Liver (tissue), 8 donors: ENCODE measurements at regions not wholly inside any gene's neighbourhood (a gene's known extent, or its start where the extent isn't known, plus 50 kb on each side); places are given as distances from the start of the nearest gene placed in this dataset.

Experiments used
- DNase-seq: peaks from one replicate; pipeline ENCODE4 v3.0.0-alpha.2; 2017; ENCODE audit warnings: low spot score
- H3K27ac ChIP-seq, 2 donors: one replicate each; pipeline ENCODE4 v1.7.0; 2013; ENCODE audit warnings: inconsistent platforms in 2 of 2, low read length in 2 of 2, control low read depth in 1 of 2, low read depth in 1 of 2, mild to moderate bottlenecking in 1 of 2
- H3K27me3 ChIP-seq, 4 donors: one replicate each; pipeline versions ENCODE4 v1.6.1 to v1.7.0; 2013; ENCODE audit warnings: low read length in 3 of 4, inconsistent platforms in 1 of 4, mild to moderate bottlenecking in 1 of 4, moderate library complexity in 1 of 4; ENCODE audit not compliant: control insufficient read depth in 4 of 4, insufficient read depth in 4 of 4
- H3K36me3 ChIP-seq, 4 donors: one replicate each; pipeline versions ENCODE4 v1.6.1 to v1.7.0; 2013; ENCODE audit warnings: low read length in 3 of 4, mild to moderate bottlenecking in 3 of 4, low read depth in 1 of 4, moderate library complexity in 1 of 4; ENCODE audit not compliant: control insufficient read depth in 4 of 4, insufficient read depth in 3 of 4
- H3K4me1 ChIP-seq, 4 donors: one replicate each; pipeline versions ENCODE4 v1.6.1 to v1.7.0; 2013; ENCODE audit warnings: low read length in 3 of 4, mild to moderate bottlenecking in 3 of 4, moderate library complexity in 1 of 4; ENCODE audit not compliant: control insufficient read depth in 4 of 4, insufficient read depth in 4 of 4
- H3K4me3 ChIP-seq, 3 donors: one replicate each; pipeline versions ENCODE4 v1.6.1 to v1.7.0; 2013; ENCODE audit warnings: low read length in 3 of 3, control low read depth in 1 of 3, low read depth in 1 of 3, mild to moderate bottlenecking in 1 of 3
- H3K9ac ChIP-seq, 2 donors: one replicate each; pipeline ENCODE4 v1.7.0; 2013; ENCODE audit warnings: low read length in 2 of 2, mild to moderate bottlenecking in 2 of 2, moderate library complexity in 2 of 2, control low read depth in 1 of 2, low read depth in 1 of 2
- H3K9me3 ChIP-seq, 4 donors: one replicate each; pipeline versions ENCODE4 v1.6.1 to v1.7.0; 2013; ENCODE audit warnings: low read length in 3 of 4; ENCODE audit not compliant: control insufficient read depth in 4 of 4
- ATF3 ChIP-seq: IDR thresholded peaks from 2 replicates; pipeline ENCODE4 v1.6.1; 2016; ENCODE audit warnings: antibody characterized with exemption
- CTCF ChIP-seq: fragments of 150-350 bp; IDR thresholded peaks from 2 replicates; pipeline ENCODE4 v1.5.1; 2017; ENCODE audit warnings: improper control_type of control experiment, low read depth, low read length; ENCODE audit not compliant: missing input control
- FOXA1 ChIP-seq: IDR thresholded peaks from 2 replicates; pipeline ENCODE4 v1.6.1; 2016; ENCODE audit warnings: antibody characterized with exemption
- GABPA ChIP-seq, 2 donors: IDR thresholded peaks in 1 of 2; conservative IDR thresholded peaks in 1 of 2; 2 replicates each; pipeline ENCODE4 v1.6.1; 2016; ENCODE audit warnings: antibody characterized with exemption in 2 of 2, mild to moderate bottlenecking in 1 of 2, moderate library complexity in 1 of 2
- HNF4A ChIP-seq, 2 donors: conservative IDR thresholded peaks; 2 replicates each; pipeline ENCODE4 v1.6.1; 2016; ENCODE audit warnings: antibody characterized with exemption in 2 of 2, mild to moderate bottlenecking in 2 of 2
- HNF4G ChIP-seq: IDR thresholded peaks from 2 replicates; pipeline ENCODE4 v1.6.1; 2016; ENCODE audit warnings: antibody characterized with exemption
- JUND ChIP-seq, 2 donors: IDR thresholded peaks; 2 replicates each; pipeline ENCODE4 v1.6.1; 2016; ENCODE audit warnings: antibody characterized with exemption in 2 of 2
- MAX ChIP-seq: IDR thresholded peaks from 2 replicates; pipeline ENCODE4 v1.6.1; 2016; ENCODE audit warnings: antibody characterized with exemption
- NR2F2 ChIP-seq: IDR thresholded peaks from 2 replicates; pipeline ENCODE4 v1.6.1; 2016; ENCODE audit warnings: antibody characterized with exemption
- REST ChIP-seq: IDR thresholded peaks from 2 replicates; pipeline ENCODE4 v1.6.1; 2016; ENCODE audit warnings: antibody characterized with exemption, mild to moderate bottlenecking
- RXRA ChIP-seq, 2 donors: IDR thresholded peaks; 2 replicates each; pipeline ENCODE4 v1.6.1; 2017 to 2018; ENCODE audit warnings: antibody characterized with exemption in 2 of 2, mild to moderate bottlenecking in 1 of 2
- SP1 ChIP-seq: IDR thresholded peaks from 2 replicates; pipeline ENCODE4 v1.6.1; 2018; ENCODE audit warnings: antibody characterized with exemption, mild to moderate bottlenecking
- YY1 ChIP-seq: IDR thresholded peaks from 2 replicates; pipeline ENCODE4 v1.6.1; 2016; ENCODE audit warnings: antibody characterized with exemption, mild to moderate bottlenecking
- WGBS: extraction: QIAGEN DNeasy Blood & Tissue Kit; methylation state at CpG from one replicate; pipeline ENCODE4 v1.1.7; 2013; 5-methylcytosine and 5-hydroxymethylcytosine counted together
- donor health status: healthy.
- donor health status: healthy.
- donor health status: healthy.
- donor health status: healthy.
- donor health status: healthy.

GRCh38 chr9:26684029-26684428 is 208.6 kb downstream of the CAAP1 start:
- Histone ChIP-seq H3K9me3 (no peaks in the 10 kb centered on the region), H3K36me3 (no peaks in the 10 kb centered on the region)
- 67% methylated on average over 4 of the region's 4 CpGs for WGBS

GRCh38 chr9:26682796-26683496 is 209.7 kb downstream of the CAAP1 start:
- no peak for DNase-seq
- H3K9ac ChIP-seq, result no peak overlapping the region
- WGBS, result 68% methylated on average over 4 of the region's 4 CpGs
- TF ChIP-seq ATF3, result no peak
- no peak for TF ChIP-seq GABPA (IDR thresholded peaks at IDR 0.05 in 1 of 2, conservative IDR thresholded peaks at IDR 0.05 in 1 of 2)
- TF ChIP-seq MAX, result no peak
- no peak for TF ChIP-seq RXRA (IDR thresholded peaks at IDR 0.05)
- no peak for TF ChIP-seq JUND (IDR thresholded peaks at IDR 0.05)
- no peak for TF ChIP-seq HNF4A (conservative IDR thresholded peaks at IDR 0.05)
- TF ChIP-seq CTCF, result no peak
- TF ChIP-seq HNF4G, result no peak
- TF ChIP-seq YY1, result no peak
- no peak for TF ChIP-seq REST
- TF ChIP-seq SP1, result no peak
- TF ChIP-seq NR2F2, result no peak
- H3K4me3 ChIP-seq, result no peak overlapping the region
- H3K27me3 ChIP-seq, result peaks cover 0 to 4% (median 0%) of the 10 kb centered on the region in 4 donors
- no peak overlapping the region for H3K27ac ChIP-seq
- no peaks in the 10 kb centered on the region for H3K4me1 ChIP-seq
- H3K9me3 ChIP-seq, result no peaks in the 10 kb centered on the region
- no peaks in the 10 kb centered on the region for H3K36me3 ChIP-seq

More at GRCh38 chr9:26684029-26684428, 208.6 kb downstream of the CAAP1 start:
- Histone ChIP-seq H3K27ac (no peak overlapping the region), H3K4me3 (no peak overlapping the region), H3K4me1 (no peaks in the 10 kb centered on the region), H3K9ac (no peak overlapping the region), H3K27me3 (peaks cover 0 to 4% (median 0%) of the 10 kb centered on the region in 4 donors)
- no peak for TF ChIP-seq MAX
- TF ChIP-seq HNF4A (conservative IDR thresholded peaks at IDR 0.05), result no peak
- no peak for TF ChIP-seq FOXA1
- no peak for TF ChIP-seq REST
- no peak for TF ChIP-seq JUND (IDR thresholded peaks at IDR 0.05)
- TF ChIP-seq ATF3, result no peak
- no peak for DNase-seq
